Right hindlimb (tissue), 1 donor: ENCODE measurements at regions not wholly inside any gene's neighbourhood (a gene's known extent, or its start where the extent isn't known, plus 50 kb on each side); places are given as distances from the start of the nearest gene placed in this dataset.
A peak's percentile ranks its signal among the peaks of the same experiment; 100 is the strongest.
"Not testable (repeated sequence)": the region's sequence is repeated elsewhere in the genome, so short reads cannot be mapped to it uniquely, and the experiment has no call there.

ENCODE experiments used
- DNase-seq: peaks from one replicate; pipeline ENCODE4 v3.0.0-alpha.2; 2018

GRCh38 chr22:15849772-15850171 lies 159.9 kb downstream of the POTEH start:
- DNase-seq: not testable (repeated sequence)

DNA sequence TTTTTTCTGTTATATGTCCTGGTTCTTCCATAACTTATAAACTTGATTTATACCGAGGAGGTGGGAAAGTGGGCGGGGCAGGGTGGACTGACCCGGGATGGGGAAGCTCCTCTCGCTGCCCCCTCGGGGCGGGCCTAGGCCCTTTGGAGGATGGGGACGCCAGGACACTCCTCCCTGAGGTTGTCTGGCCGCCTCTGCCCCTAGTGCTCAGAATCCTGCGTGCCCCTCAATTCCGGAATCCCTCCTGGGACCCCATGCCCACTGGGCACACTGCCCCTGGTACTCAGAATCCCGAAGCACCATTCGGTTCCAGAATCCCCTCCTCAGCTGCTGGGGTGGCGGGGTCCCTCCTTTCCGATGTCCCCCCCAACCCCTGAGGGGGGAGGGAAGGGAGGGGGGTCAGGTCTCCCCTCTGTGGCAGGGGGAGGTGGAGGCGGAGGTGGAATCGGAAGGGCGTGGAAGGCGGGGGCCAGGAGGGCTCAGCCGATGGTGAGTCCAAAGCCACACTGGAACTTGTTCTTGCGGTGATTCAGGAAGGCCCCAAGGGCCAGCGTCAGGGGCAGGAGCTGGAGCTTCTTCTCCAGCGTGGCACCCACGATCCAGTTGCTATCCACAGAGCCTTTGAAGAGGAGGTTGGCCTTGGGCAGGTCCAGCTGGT lies 164.0 kb downstream of the POTEH start:
- not testable (repeated sequence) for DNase-seq

GRCh38 chr22:15854421-15854820 lies 164.6 kb downstream of the POTEH start:
- peak; percentile 5 for DNase-seq

DNA sequence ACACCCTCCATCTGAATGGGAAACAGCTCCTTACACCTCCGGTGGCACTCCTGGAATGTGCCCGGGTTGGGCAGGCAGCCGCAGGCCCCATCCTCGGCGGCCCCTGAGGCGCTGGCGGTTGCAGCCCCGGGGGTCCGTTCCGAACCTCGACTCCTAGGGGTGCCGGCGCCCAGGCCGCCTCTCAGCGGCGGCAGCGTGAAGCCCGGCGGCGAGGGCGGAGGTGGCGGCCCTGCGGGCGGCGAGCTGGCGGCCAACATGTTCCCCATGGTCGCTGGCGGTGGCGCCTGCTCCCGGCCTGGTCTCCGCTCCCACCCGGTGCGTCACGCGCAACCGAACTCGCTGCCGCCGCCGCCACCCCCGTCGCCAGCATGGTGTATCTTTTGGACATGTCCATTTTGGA lies 165.2 kb downstream of the POTEH start:
- not testable (repeated sequence) for DNase-seq

DNA sequence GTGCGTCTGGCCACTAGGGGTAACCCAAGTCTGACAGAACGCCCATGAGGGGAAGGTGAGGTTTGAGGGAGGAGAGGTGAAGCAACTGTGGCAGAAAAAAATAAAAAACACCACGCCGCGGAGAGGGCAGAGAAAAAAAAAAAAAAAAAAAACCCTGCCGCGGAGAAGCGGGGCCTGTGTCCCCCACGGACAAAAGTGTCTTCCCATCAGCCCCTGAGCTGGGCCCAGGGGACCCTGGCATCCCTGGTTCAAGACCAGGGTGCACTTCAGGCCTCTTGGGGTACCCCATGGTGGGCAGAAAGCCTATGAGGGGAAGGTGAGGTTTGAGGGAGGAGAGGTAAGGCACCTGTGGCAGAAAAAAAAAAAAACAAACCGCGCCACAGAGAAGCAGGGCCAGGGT lies 191.1 kb downstream of the POTEH start:
- DNase-seq: not testable (repeated sequence)

DNA sequence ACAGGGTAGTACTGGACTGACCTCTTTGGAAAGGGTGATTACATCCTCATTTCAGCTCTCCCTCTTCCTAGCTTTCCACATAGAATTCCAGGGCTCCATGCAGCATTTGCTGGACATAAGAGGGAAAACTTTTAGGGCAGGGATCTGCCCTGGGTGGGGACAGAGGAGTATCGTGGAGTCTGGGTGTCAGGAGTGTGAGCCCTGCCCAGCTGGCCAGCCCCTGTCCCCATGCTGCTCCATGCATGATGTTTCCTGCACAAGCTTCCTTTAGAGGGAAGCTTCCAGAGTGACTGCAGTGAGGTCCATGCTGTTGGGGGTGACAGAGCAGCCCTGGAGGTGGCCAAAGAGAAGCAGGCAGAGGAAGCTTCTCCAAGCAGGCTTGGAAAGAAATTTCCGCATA lies 214.5 kb downstream of the POTEH start:
- not testable (repeated sequence) for DNase-seq

- DNase-seq: not testable (repeated sequence)
Observed at GRCh38 chr22:15911704-15912103, 221.9 kb downstream of the POTEH start.

GRCh38 chr22:15919120-15919519 lies 229.3 kb downstream of the POTEH start:
- DNase-seq: not testable (repeated sequence)

- DNase-seq: not testable (repeated sequence)
Observed at GRCh38 chr22:15920941-15921340, 231.1 kb downstream of the POTEH start.

- not testable (repeated sequence) for DNase-seq
Observed at GRCh38 chr22:15922132-15922531, 232.3 kb downstream of the POTEH start.

- peak; percentile 8 for DNase-seq
Observed at GRCh38 chr22:15922666-15923065, 232.8 kb downstream of the POTEH start.

- DNase-seq: not testable (repeated sequence)
Observed at GRCh38 chr22:15924820-15925219, 235.0 kb downstream of the POTEH start.

GRCh38 chr22:15927172-15927571 lies 237.3 kb downstream of the POTEH start:
- DNase-seq: not testable (repeated sequence)
